A673 (cell line): ENCODE measurements at regions not wholly inside any gene's neighbourhood (a gene's known extent, or its start where the extent isn't known, plus 50 kb on each side); places are given as distances from the start of the nearest gene placed in this dataset.

ENCODE experiments used
- BruUV-seq: library from RNA; stranded (reverse); fragments of 400-500 nt; replicated peaks from 2 replicates; lab custom pipeline; 2021; lab: Mats Ljungman, UMichigan
- CTCF ChIA-PET: fragments of 300-600 bp; sonication (Branson Sonifier 250); formaldehyde crosslinking; loops from one replicate; lab custom pipeline; 2022; ENCODE audit warnings: antibody characterized with exemption; lab: Charles Lee
- POLR2A ChIA-PET: fragments of 300-600 bp; sonication (Branson Sonifier 250); formaldehyde crosslinking; loops from one replicate; lab custom pipeline; 2022; ENCODE audit warnings: antibody characterized with exemption; ENCODE audit not compliant: low non-redundant PET; lab: Charles Lee
- DNase-seq: peaks from one replicate; pipeline ENCODE4 v3.0.0-alpha.2; 2015; ENCODE audit warnings: low spot score
- H3K27ac ChIP-seq: fragments of 200-600 bp; sonication (generic); 2 replicates; pipeline ENCODE4 v1.5.1; 2016; ENCODE audit warnings: mixed run types, low read depth, mild to moderate bottlenecking, mixed read lengths, antibody characterized with exemption, low read length; ENCODE audit not compliant: poor library complexity, severe bottlenecking
- H3K27me3 ChIP-seq: fragments of 200-600 bp; sonication (generic); replicated peaks from 2 replicates; pipeline ENCODE4 v1.6.1; 2017; ENCODE audit warnings: mixed run types, low read depth, mild to moderate bottlenecking, mixed read lengths, antibody characterized with exemption, low read length; ENCODE audit not compliant: insufficient read depth, poor library complexity
- H3K36me3 ChIP-seq: fragments of 200-600 bp; sonication (generic); 2 replicates; pipeline ENCODE4 v1.6.1; 2016; ENCODE audit warnings: mixed run types, mild to moderate bottlenecking, mixed read lengths, antibody characterized with exemption, low read length; ENCODE audit not compliant: insufficient read depth, poor library complexity, severe bottlenecking
- H3K4me1 ChIP-seq: fragments of 200-600 bp; sonication (generic); 2 replicates; pipeline ENCODE4 v1.6.1; 2017; ENCODE audit warnings: mixed run types, mild to moderate bottlenecking, mixed read lengths, antibody characterized with exemption, low read length; ENCODE audit not compliant: insufficient read depth, poor library complexity, severe bottlenecking
- H3K4me3 ChIP-seq: fragments of 200-600 bp; sonication (generic); 2 replicates; pipeline ENCODE4 v1.5.1; 2016; ENCODE audit warnings: low read depth, mixed run types, mild to moderate bottlenecking, mixed read lengths, low read length; ENCODE audit not compliant: poor library complexity, severe bottlenecking
- H3K9me3 ChIP-seq: fragments of 200-600 bp; sonication (generic); 2 replicates; pipeline ENCODE4 v1.6.1; 2016; ENCODE audit warnings: mixed run types, low read depth, mild to moderate bottlenecking, mixed read lengths, antibody characterized with exemption, low read length; ENCODE audit not compliant: poor library complexity, severe bottlenecking
- CTCF ChIP-seq: fragments of 300-800, 200-600 bp; sonication (generic); conservative IDR thresholded peaks from 2 replicates; pipeline ENCODE4 v1.5.1; 2017; ENCODE audit warnings: low read depth, mild to moderate bottlenecking, antibody characterized with exemption, low read length, moderate library complexity, mixed read lengths
- EZH2 ChIP-seq: fragments of 200-600 bp; sonication (generic); IDR thresholded peaks from 2 replicates; pipeline ENCODE4 v1.6.1; 2017; ENCODE audit warnings: borderline replicate concordance, low read depth, mild to moderate bottlenecking, mixed read lengths, antibody characterized with exemption, low read length; ENCODE audit not compliant: poor library complexity, severe bottlenecking
- intact Hi-C: fragments of 100-400 bp; cut with micrococcal nuclease; formaldehyde crosslinking; loops from one replicate; pipeline ENCODE4 v1.10.0; 2022; ENCODE audit not compliant: unreplicated experiment

GRCh38 chr14:83316356-83316755 lies 1782.7 kb upstream of the SEL1L start:
- POLR2A ChIA-PET: no interaction called here
- Histone ChIP-seq H3K36me3 (no peaks in the 10 kb centered on the region), H3K4me1 (no peaks in the 10 kb centered on the region), H3K9me3 (no peaks in the 10 kb centered on the region), H3K27ac (no peak overlapping the region), H3K27me3 (no peaks in the 10 kb centered on the region), H3K4me3 (no peak overlapping the region)
- BruUV-seq: no TSS peak
- CTCF ChIA-PET: no interaction called here
- intact Hi-C loops: no loop called here
- no peak for DNase-seq
- TF ChIP-seq CTCF: no peak
- no peak for TF ChIP-seq EZH2

- CTCF ChIA-PET: no interaction called here
These were observed 1787.2 kb upstream of the SEL1L start for GRCh38 chr14:83320837-83321236.

GRCh38 chr14:83331513-83331912 lies 1797.9 kb upstream of the SEL1L start:
- Histone ChIP-seq H3K4me1 (no peaks in the 10 kb centered on the region), H3K36me3 (no peaks in the 10 kb centered on the region), H3K9me3 (no peaks in the 10 kb centered on the region), H3K27ac (no peak overlapping the region), H3K27me3 (no peaks in the 10 kb centered on the region), H3K4me3 (no peak overlapping the region)
- POLR2A ChIA-PET: no interaction called here
- no peak for TF ChIP-seq CTCF
- TF ChIP-seq EZH2: no peak
- DNase-seq: no peak
- CTCF ChIA-PET: no interaction called here
- intact Hi-C loops: no loop called here
- BruUV-seq: no TSS peak

More at GRCh38 chr14:83320837-83321236, 1787.2 kb upstream of the SEL1L start:
- no peak for DNase-seq
- H3K9me3 ChIP-seq: no peaks in the 10 kb centered on the region
- intact Hi-C loops: no loop called here
- POLR2A ChIA-PET: no interaction called here
- no peaks in the 10 kb centered on the region for H3K36me3 ChIP-seq
- H3K27me3 ChIP-seq: no peaks in the 10 kb centered on the region
- no peak for TF ChIP-seq EZH2
- no peak for TF ChIP-seq CTCF
- H3K27ac ChIP-seq: no peak overlapping the region
- H3K4me1 ChIP-seq: no peaks in the 10 kb centered on the region
- no TSS peak for BruUV-seq
- no peak overlapping the region for H3K4me3 ChIP-seq
